Breast epithelium (tissue), 4 donors: ENCODE measurements at regions not wholly inside any gene's neighbourhood (a gene's known extent, or its start where the extent isn't known, plus 50 kb on each side); places are given as distances from the start of the nearest gene placed in this dataset.

Experiments
- DNase-seq, 2 donors: peaks; one replicate each; pipeline ENCODE4 v3.0.0-alpha.2; 2019; ENCODE audit warnings: low spot score in 2 of 2
- H3K27ac ChIP-seq, 2 donors: fragments of 200-600 bp; sonication (generic) in 1 of 2; one replicate each; pipeline ENCODE4 v1.5.1; 2016 to 2019; ENCODE audit warnings: mild to moderate bottlenecking in 1 of 2
- H3K27me3 ChIP-seq, 2 donors: fragments of 200-600 bp; sonication (generic) in 1 of 2; one replicate each; pipeline versions ENCODE4 v1.5.1 to v1.6.0; 2017 to 2019; ENCODE audit warnings: control low read depth in 1 of 2, mild to moderate bottlenecking in 1 of 2
- H3K36me3 ChIP-seq: fragments of 200-600 bp; one replicate; pipeline ENCODE4 v1.5.1; 2019
- H3K4me1 ChIP-seq, 2 donors: fragments of 200-600 bp; sonication (generic); one replicate each; pipeline ENCODE4 v1.5.1; 2016 to 2019; ENCODE audit warnings: control low read depth in 1 of 2
- H3K4me3 ChIP-seq, 3 donors: fragments of 200-600 bp; sonication (generic); 1 replicate in 2 of 3; 2 replicates in 1 of 3; pipeline ENCODE4 v1.5.1; 2016 to 2019; ENCODE audit warnings: mild to moderate bottlenecking in 3 of 3, moderate library complexity in 2 of 3
- H3K9me3 ChIP-seq, 2 donors: fragments of 200-600 bp; sonication (generic) in 1 of 2; one replicate each; pipeline ENCODE4 v1.5.1; 2016 to 2019; ENCODE audit warnings: control low read depth in 1 of 2
- CTCF ChIP-seq, 3 donors: fragments of 450-650 bp; IDR thresholded peaks; one replicate each; pipeline ENCODE4 v1.5.1; 2016 to 2017; ENCODE audit warnings: antibody characterized with exemption in 3 of 3, mild to moderate bottlenecking in 3 of 3, moderate library complexity in 3 of 3
- POLR2A ChIP-seq: fragments of 450-650 bp; IDR thresholded peaks from one replicate; pipeline ENCODE4 v1.6.1; 2016; ENCODE audit warnings: antibody characterized with exemption, mild to moderate bottlenecking, moderate library complexity
- POLR2AphosphoS5 ChIP-seq, 3 donors: sonication (generic); formaldehyde crosslinking; IDR thresholded peaks; one replicate each; pipeline ENCODE4 v1.6.1; 2017; ENCODE audit warnings: antibody characterized with exemption in 3 of 3
- intact Hi-C: fragments of 100-400 bp; cut with DNase I; formaldehyde crosslinking; loops from one replicate; pipeline ENCODE4 v1.15.1; 2023; ENCODE audit warnings: low total_unique reads

- intact Hi-C loops: loop anchor here (10.0 kb wide), 1 partner anchor 74 kb away; no protein-coding TSS in a partner anchor
- no peaks in the 10 kb centered on the region for H3K4me1 ChIP-seq
- TF ChIP-seq POLR2A (no peak), POLR2AphosphoS5 (IDR thresholded peaks at IDR 0.05) (no peak), CTCF (IDR thresholded peaks at IDR 0.05) (no peak)
- no peaks in the 10 kb centered on the region for H3K9me3 ChIP-seq
- no peak overlapping the region for H3K4me3 ChIP-seq
- no peak for DNase-seq
- no peak overlapping the region for H3K27ac ChIP-seq
- no peaks in the 10 kb centered on the region for H3K36me3 ChIP-seq
- H3K27me3 ChIP-seq: no peaks in the 10 kb centered on the region
Measured at GRCh38 chr15:66848686-66849392, 146.8 kb downstream of the SMAD6 start.

- TF ChIP-seq POLR2AphosphoS5 (IDR thresholded peaks at IDR 0.05) (no peak), CTCF (IDR thresholded peaks at IDR 0.05) (no peak), POLR2A (no peak)
- Histone ChIP-seq H3K4me1 (no peaks in the 10 kb centered on the region), H3K4me3 (no peak overlapping the region), H3K36me3 (no peaks in the 10 kb centered on the region), H3K27me3 (no peaks in the 10 kb centered on the region), H3K27ac (no peak overlapping the region), H3K9me3 (no peaks in the 10 kb centered on the region)
- intact Hi-C loops: loop anchor here (10.0 kb wide), 1 partner anchor 75 kb away; no protein-coding TSS in a partner anchor
- no peak for DNase-seq
Measured at GRCh38 chr15:66849393-66849745, 147.3 kb downstream of the SMAD6 start.

GRCh38 chr15:66849746-66850077, 147.7 kb downstream of the SMAD6 start:
- no peaks in the 10 kb centered on the region for H3K4me1 ChIP-seq
- no peaks in the 10 kb centered on the region for H3K27me3 ChIP-seq
- H3K9me3 ChIP-seq: no peaks in the 10 kb centered on the region
- H3K27ac ChIP-seq: no peak overlapping the region
- TF ChIP-seq POLR2A (no peak), CTCF (IDR thresholded peaks at IDR 0.05) (no peak), POLR2AphosphoS5 (IDR thresholded peaks at IDR 0.05) (no peak)
- DNase-seq: no peak
- intact Hi-C loops: loop anchor here (10.0 kb wide), 2 partner anchors 75 to 245 kb away; no protein-coding TSS in a partner anchor
- no peak overlapping the region for H3K4me3 ChIP-seq
- no peaks in the 10 kb centered on the region for H3K36me3 ChIP-seq

GRCh38 chr15:66850078-66850991, 148.3 kb downstream of the SMAD6 start:
- intact Hi-C loops: loop anchor here (10.0 kb wide), 1 partner anchor 246 kb away; no protein-coding TSS in a partner anchor
- no peak for DNase-seq

More at GRCh38 chr15:66850078-66850991, 148.3 kb downstream of the SMAD6 start:
- Histone ChIP-seq H3K27ac (no peak overlapping the region), H3K9me3 (no peaks in the 10 kb centered on the region), H3K4me3 (no peak overlapping the region), H3K4me1 (no peaks in the 10 kb centered on the region), H3K27me3 (no peaks in the 10 kb centered on the region), H3K36me3 (no peaks in the 10 kb centered on the region)
- TF ChIP-seq POLR2AphosphoS5 (IDR thresholded peaks at IDR 0.05): no peak
- no peak for TF ChIP-seq POLR2A
- TF ChIP-seq CTCF (IDR thresholded peaks at IDR 0.05): no peak
